IMR-90 (cell line): ENCODE measurements at regions not wholly inside any gene's neighbourhood (a gene's known extent, or its start where the extent isn't known, plus 50 kb on each side); places are given as distances from the start of the nearest gene placed in this dataset.

Experiments
- ATAC-seq: fragments of 200-7000 bp; cut with Tn5 transposase; 2 replicates; pipeline ENCODE4 v1.9.1; 2020; ENCODE audit warnings: low read depth, mild to moderate bottlenecking, moderate library complexity
- BruUV-seq: library from RNA; stranded (reverse); fragments of 400-500 nt; replicated peaks from 2 replicates; lab custom pipeline; 2021; lab: Mats Ljungman, UMichigan
- CTCF ChIA-PET: fragments of 300-600 bp; formaldehyde crosslinking; extraction: SDS; loops from one replicate; lab custom pipeline; 2021; ENCODE audit warnings: antibody characterized with exemption; lab: Yijun Ruan, JAX
- POLR2A ChIA-PET: fragments of 300-600 bp; sonication (Branson Sonifier 250); formaldehyde crosslinking; loops from one replicate; lab custom pipeline; 2022; ENCODE audit warnings: antibody characterized with exemption; ENCODE audit not compliant: unreplicated experiment; lab: Charles Lee
- DNase-seq: peaks from one replicate; pipeline ENCODE4 v3.0.0; 2013
- H2AFZ ChIP-seq: replicated peaks from 2 replicates; pipeline ENCODE3; 2013; ENCODE audit warnings: low read length, mild to moderate bottlenecking; ENCODE audit not compliant: poor library complexity
- H2AK5ac ChIP-seq: 2 replicates; pipeline ENCODE4 v1.6.1; 2013; ENCODE audit warnings: low read depth, low read length, inconsistent platforms
- H2AK9ac ChIP-seq: replicated peaks from 2 replicates; pipeline ENCODE3; 2013; ENCODE audit warnings: mild to moderate bottlenecking, low read depth, low read length, moderate library complexity; ENCODE audit not compliant: poor library complexity
- H2BK120ac ChIP-seq: 2 replicates; pipeline ENCODE4 v1.6.1; 2013; ENCODE audit warnings: low read depth, low read length, inconsistent platforms
- H2BK15ac ChIP-seq: 3 replicates; pipeline ENCODE4 v1.6.1; 2013; ENCODE audit warnings: low read depth, low read length, inconsistent platforms
- H2BK20ac ChIP-seq: 2 replicates; pipeline ENCODE4 v1.6.1; 2013; ENCODE audit warnings: low read depth, mild to moderate bottlenecking, inconsistent platforms, low read length, moderate library complexity
- H2BK5ac ChIP-seq: 2 replicates; pipeline ENCODE4 v1.6.1; 2013; ENCODE audit warnings: mild to moderate bottlenecking, low read depth, low read length, inconsistent platforms; ENCODE audit not compliant: poor library complexity, severe bottlenecking
- H3K14ac ChIP-seq: replicated peaks from 2 replicates; pipeline ENCODE4 v1.6.1; 2013; ENCODE audit warnings: low read depth, low read length, inconsistent platforms
- H3K18ac ChIP-seq: 2 replicates; pipeline ENCODE4 v1.6.1; 2013; ENCODE audit warnings: low read depth, low read length, control low read depth
- H3K23ac ChIP-seq: 2 replicates; pipeline ENCODE4 v1.6.1; 2013; ENCODE audit warnings: low read depth, low read length, inconsistent platforms
- H3K27ac ChIP-seq: 2 replicates; pipeline ENCODE4 v1.5.1; 2013; ENCODE audit warnings: mild to moderate bottlenecking, control low read depth, low read length; ENCODE audit not compliant: insufficient read depth
- H3K27me3 ChIP-seq: 2 replicates; pipeline ENCODE4 v1.6.1; 2013; ENCODE audit warnings: low read length; ENCODE audit not compliant: control insufficient read depth, insufficient read depth
- H3K36me3 ChIP-seq: 2 replicates; pipeline ENCODE4 v1.6.1; 2013; ENCODE audit warnings: low read length, mixed read lengths; ENCODE audit not compliant: control insufficient read depth, insufficient read depth
- H3K4ac ChIP-seq: 2 replicates; pipeline ENCODE4 v1.6.1; 2013; ENCODE audit warnings: low read depth, low read length, inconsistent platforms
- H3K4me1 ChIP-seq: 2 replicates; pipeline ENCODE4 v1.6.1; 2013; ENCODE audit warnings: low read length, mixed read lengths; ENCODE audit not compliant: control insufficient read depth, insufficient read depth
- H3K4me2 ChIP-seq: 2 replicates; pipeline ENCODE4 v1.6.1; 2013; ENCODE audit warnings: low read depth, mild to moderate bottlenecking, control low read depth, low read length, moderate library complexity
- H3K4me3 ChIP-seq: 2 replicates; pipeline ENCODE4 v1.5.1; 2013; ENCODE audit warnings: low read depth, mild to moderate bottlenecking, control low read depth, low read length, moderate library complexity; ENCODE audit not compliant: insufficient read depth
- H3K56ac ChIP-seq: 2 replicates; pipeline ENCODE4 v1.6.1; 2013; ENCODE audit warnings: low read length, inconsistent platforms; ENCODE audit not compliant: insufficient read depth; ENCODE audit errors: extremely low read depth
- H3K79me1 ChIP-seq, 2 experiments: 2 replicates each; pipeline ENCODE4 v1.6.1; 2013; ENCODE audit warnings: low read length in 2 of 2, inconsistent platforms in 1 of 2, low read depth in 1 of 2
- H3K9ac ChIP-seq: 2 replicates; pipeline ENCODE4 v1.6.1; 2013; ENCODE audit warnings: low read depth, low read length, control low read depth
- H3K9me1 ChIP-seq: 2 replicates; pipeline ENCODE4 v1.6.1; 2013; ENCODE audit warnings: low read length, inconsistent platforms; ENCODE audit not compliant: insufficient read depth
- H3K9me3 ChIP-seq: 2 replicates; pipeline ENCODE4 v1.6.1; 2013; ENCODE audit warnings: low read length; ENCODE audit not compliant: control insufficient read depth, insufficient read depth
- H4K20me1 ChIP-seq: 2 replicates; pipeline ENCODE4 v1.6.1; 2013; ENCODE audit warnings: low read length, inconsistent platforms; ENCODE audit not compliant: insufficient read depth
- H4K5ac ChIP-seq: 2 replicates; pipeline ENCODE4 v1.6.1; 2013; ENCODE audit warnings: mild to moderate bottlenecking, low read depth, low read length, control low read depth
- H4K8ac ChIP-seq, 2 experiments: 2 replicates each; pipeline ENCODE4 v1.6.1; 2013; ENCODE audit warnings: low read depth in 2 of 2, low read length in 2 of 2, control low read depth in 1 of 2, inconsistent platforms in 1 of 2
- H4K91ac ChIP-seq: 2 replicates; pipeline ENCODE4 v1.6.1; 2013; ENCODE audit warnings: low read depth, low read length, inconsistent platforms; ENCODE audit not compliant: insufficient read depth
- BHLHE40 ChIP-seq: fragments of 150-350 bp; IDR thresholded peaks from 2 replicates; pipeline ENCODE4 v1.6.1; 2016; ENCODE audit warnings: mild to moderate bottlenecking, low read depth, low read length
- CHD1 ChIP-seq: IDR thresholded peaks from 2 replicates; pipeline ENCODE4 v1.6.1; 2012; ENCODE audit warnings: low read depth, low read length, improper control_type of control experiment
- CTCF ChIP-seq: conservative IDR thresholded peaks from 2 replicates; pipeline ENCODE4 v1.5.1; 2012; ENCODE audit warnings: mild to moderate bottlenecking, low read depth, low read length, improper control_type of control experiment
- FOS ChIP-seq: fragments of 150-350 bp; IDR thresholded peaks from 2 replicates; pipeline ENCODE4 v1.6.1; 2016; ENCODE audit warnings: low read depth, low read length
- MAFK ChIP-seq: IDR thresholded peaks from 2 replicates; pipeline ENCODE4 v1.6.1; 2012; ENCODE audit warnings: low read depth, low read length, improper control_type of control experiment
- MAZ ChIP-seq: IDR thresholded peaks from 2 replicates; pipeline ENCODE4 v1.6.1; 2012; ENCODE audit warnings: low read depth, mild to moderate bottlenecking, low read length, improper control_type of control experiment, moderate library complexity, borderline replicate concordance
- MXI1 ChIP-seq: IDR thresholded peaks from 2 replicates; pipeline ENCODE4 v1.6.1; 2012; ENCODE audit warnings: low read depth, mild to moderate bottlenecking, low read length, moderate library complexity, borderline replicate concordance
- POLR2A ChIP-seq: IDR thresholded peaks from 2 replicates; pipeline ENCODE4 v1.6.1; 2012; ENCODE audit warnings: mild to moderate bottlenecking, low read depth, low read length
- RAD21 ChIP-seq: IDR thresholded peaks from 2 replicates; pipeline ENCODE4 v1.6.1; 2012; ENCODE audit warnings: low read length, improper control_type of control experiment
- RCOR1 ChIP-seq: IDR thresholded peaks from 2 replicates; pipeline ENCODE4 v1.6.1; 2012; ENCODE audit warnings: mild to moderate bottlenecking, low read length, improper control_type of control experiment; ENCODE audit not compliant: insufficient replicate concordance
- RFX5 ChIP-seq: IDR thresholded peaks from 2 replicates; pipeline ENCODE4 v1.8.0; 2012; ENCODE audit warnings: low read depth, mild to moderate bottlenecking, low read length, moderate library complexity
- SMC3 ChIP-seq: fragments of 150-350 bp; IDR thresholded peaks from 2 replicates; pipeline ENCODE4 v1.6.1; 2016; ENCODE audit warnings: low read depth, mild to moderate bottlenecking, antibody characterized with exemption, low read length, moderate library complexity
- USF2 ChIP-seq: fragments of 150-350 bp; IDR thresholded peaks from 2 replicates; pipeline ENCODE4 v1.6.1; 2017; ENCODE audit warnings: mild to moderate bottlenecking, antibody characterized with exemption, low read length, low read depth
- WGBS, 2 experiments: methylation state at CpG; one replicate each; pipeline versions ENCODE4 v1.1.5 to v1.1.7; 2013; ENCODE audit warnings: missing lambda C conversion rate in 2 of 2; ENCODE audit not compliant: insufficient read length in 1 of 2; ENCODE audit errors: extremely low coverage in 2 of 2; 5-methylcytosine and 5-hydroxymethylcytosine counted together
- dilution Hi-C: fragments of 300-500 bp; cut with HindIII; formaldehyde crosslinking; loops from one replicate; pipeline ENCODE4 v1.14.3; 2018; ENCODE audit warnings: low sequenced_read_pairs; ENCODE audit not compliant: unreplicated experiment
- in situ Hi-C: fragments of 300-500 bp; cut with MboI; formaldehyde crosslinking; loops from 3 replicates; pipeline ENCODE4 v1.14.3; 2019; ENCODE audit warnings: low sequenced_read_pairs, inconsistent platforms, mixed read lengths
- intact Hi-C: fragments of 100-400 bp; cut with micrococcal nuclease; formaldehyde crosslinking; loops from 2 replicates; pipeline ENCODE4 v1.10.0; 2022

DNA sequence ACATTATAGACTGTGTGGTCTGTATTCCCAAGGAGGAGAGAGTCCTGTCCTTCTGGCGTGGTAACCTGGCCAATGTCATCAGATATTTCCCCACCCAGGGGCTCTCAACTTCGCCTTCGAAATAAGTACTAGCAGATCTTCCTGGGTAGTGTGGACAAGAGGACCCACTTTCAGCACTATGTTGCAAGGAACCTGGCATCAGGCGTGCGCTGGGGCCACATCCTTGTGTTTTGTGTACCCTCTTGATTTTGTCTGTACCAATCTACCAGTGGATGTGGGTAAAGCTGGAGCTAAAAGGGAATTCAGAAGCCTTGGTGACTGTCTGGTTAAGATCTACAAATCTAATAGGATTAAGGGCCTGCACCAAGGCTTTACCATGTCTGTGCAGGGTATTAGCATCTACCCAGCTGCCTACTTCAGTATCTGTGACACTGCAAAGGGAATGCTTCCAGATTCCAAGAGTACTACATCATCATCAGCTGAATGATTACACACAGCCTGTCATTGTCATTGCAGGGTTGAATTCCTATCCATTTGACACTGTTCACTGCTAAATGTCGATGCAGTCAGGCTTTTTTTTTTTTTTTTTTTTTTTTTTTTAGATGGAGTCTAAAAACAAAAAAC, 148.0 kb downstream of the PRR20E start:
- BruUV-seq, result no TSS peak
- WGBS, 2 experiments, result no CpG with 5 or more reads among the region's 6 CpGs

More for the DNA sequence above, 148.0 kb downstream of the PRR20E start:
- intact Hi-C loops (no loop called here), in situ Hi-C loops (no loop called here), dilution Hi-C loops (no loop called here)
- H3K4me3 ChIP-seq, result no peak overlapping the region
- H4K5ac ChIP-seq, result no peak overlapping the region
- DNase-seq, result no peak
- H3K18ac ChIP-seq, result no peak overlapping the region
- H3K79me1 ChIP-seq, result no peaks in the 10 kb centered on the region
- no peak overlapping the region for H2BK20ac ChIP-seq
- peaks cover 13% of the 10 kb centered on the region for H3K9me3 ChIP-seq
- no peak overlapping the region for H4K91ac ChIP-seq
- H3K4me2 ChIP-seq, result no peak overlapping the region
- no peak overlapping the region for H2BK15ac ChIP-seq
- no peak overlapping the region for H3K56ac ChIP-seq
- TF ChIP-seq RAD21 (no peak), BHLHE40 (no peak), POLR2A (no peak), MAZ (no peak), FOS (no peak), USF2 (no peak), CTCF (no peak), MAFK (no peak), RCOR1 (no peak), CHD1 (no peak), RFX5 (no peak), SMC3 (no peak), MXI1 (no peak)
- H3K9me1 ChIP-seq, result no peaks in the 10 kb centered on the region
- no peaks in the 10 kb centered on the region for H4K20me1 ChIP-seq
- H3K4me1 ChIP-seq, result no peaks in the 10 kb centered on the region
- H2BK120ac ChIP-seq, result no peak overlapping the region
- no peak overlapping the region for H3K14ac ChIP-seq
- no peak overlapping the region for H2BK5ac ChIP-seq
- H2AK5ac ChIP-seq, result no peak overlapping the region
- H3K4ac ChIP-seq, result no peak overlapping the region
- no peak overlapping the region for H2AK9ac ChIP-seq
- no peak overlapping the region for H2AFZ ChIP-seq
- no peak overlapping the region for H3K27ac ChIP-seq
- no peaks in the 10 kb centered on the region for H3K36me3 ChIP-seq
- CTCF ChIA-PET, result no interaction called here
- H3K27me3 ChIP-seq, result no peaks in the 10 kb centered on the region
- POLR2A ChIA-PET, result no interaction called here
- H3K9ac ChIP-seq, result no peak overlapping the region
- H4K8ac ChIP-seq, result no peak overlapping the region
- no peak overlapping the region for H3K23ac ChIP-seq
- ATAC-seq, result no peak
